Fibroblast of lung (primary cell): ENCODE measurements at regions not wholly inside any gene's neighbourhood (a gene's known extent, or its start where the extent isn't known, plus 50 kb on each side); places are given as distances from the start of the nearest gene placed in this dataset.

Source experiments
- DNase-seq, 2 donors: peaks; one replicate each; pipeline versions ENCODE4 v3.0.0 to v3.0.0-alpha.2; 2010; ENCODE audit warnings: low read depth in 2 of 2
- H2AFZ ChIP-seq: 2 replicates; pipeline ENCODE4 v1.5.1; 2012; ENCODE audit warnings: low read length, control low read depth, inconsistent platforms
- H3K27ac ChIP-seq: 2 replicates; pipeline ENCODE4 v1.5.1; 2011; ENCODE audit warnings: low read length, control low read depth; ENCODE audit not compliant: insufficient read depth
- H3K27me3 ChIP-seq: 2 replicates; pipeline ENCODE4 v1.5.1; 2011; ENCODE audit warnings: mild to moderate bottlenecking, low read length; ENCODE audit not compliant: control insufficient read depth, insufficient read depth
- H3K36me3 ChIP-seq: 2 replicates; pipeline ENCODE4 v1.5.1; 2011; ENCODE audit warnings: low read length; ENCODE audit not compliant: control insufficient read depth, insufficient read depth
- H3K4me1 ChIP-seq: 2 replicates; pipeline ENCODE4 v1.5.1; 2011; ENCODE audit warnings: low read length; ENCODE audit not compliant: control insufficient read depth, insufficient read depth; ENCODE audit errors: extremely low read depth
- H3K4me2 ChIP-seq: 2 replicates; pipeline ENCODE4 v1.5.1; 2011; ENCODE audit warnings: low read length, control low read depth; ENCODE audit not compliant: insufficient read depth; ENCODE audit errors: extremely low read depth
- H3K4me3 ChIP-seq, 4 experiments: fragments of 200-600 bp in 1 of 4; sonication (generic) in 1 of 4; replicated peaks in 1 of 4; 2 replicates each; pipeline ENCODE4 v1.5.1; 2011 to 2016; ENCODE audit warnings: low read length in 4 of 4, low read depth in 3 of 4, mild to moderate bottlenecking in 3 of 4, control low read depth in 2 of 4, inconsistent platforms in 1 of 4, mixed read lengths in 1 of 4; ENCODE audit not compliant: insufficient read depth in 1 of 4; ENCODE audit errors: control extremely low read depth in 1 of 4
- H3K79me2 ChIP-seq: 2 replicates; pipeline ENCODE4 v1.5.1; 2012; ENCODE audit warnings: mild to moderate bottlenecking, low read length, inconsistent platforms; ENCODE audit not compliant: control insufficient read depth, insufficient read depth
- H3K9ac ChIP-seq: 2 replicates; pipeline ENCODE4 v1.5.1; 2011; ENCODE audit warnings: mild to moderate bottlenecking, low read length, control low read depth; ENCODE audit not compliant: insufficient read depth
- H3K9me3 ChIP-seq: 2 replicates; pipeline ENCODE4 v1.5.1; 2012; ENCODE audit warnings: low read depth, low read length; ENCODE audit not compliant: control insufficient read depth, insufficient read depth
- H4K20me1 ChIP-seq: 2 replicates; pipeline ENCODE4 v1.5.1; 2011; ENCODE audit warnings: low read length; ENCODE audit not compliant: control insufficient read depth, insufficient read depth; ENCODE audit errors: extremely low read depth
- CTCF ChIP-seq, 2 donors: IDR thresholded peaks in 1 of 2; conservative IDR thresholded peaks in 1 of 2; 1 replicate in 1 of 2; 2 replicates in 1 of 2; pipeline ENCODE4 v1.5.1; 2011 to 2012; ENCODE audit warnings: low read length in 2 of 2, control low read depth in 1 of 2, inconsistent platforms in 1 of 2, low read depth in 1 of 2, mild to moderate bottlenecking in 1 of 2
- EZH2 ChIP-seq: IDR thresholded peaks from 2 replicates; pipeline ENCODE4 v1.5.1; 2012; ENCODE audit warnings: low read length, control low read depth, mild to moderate bottlenecking; ENCODE audit errors: missing control alignments

- H3K36me3 ChIP-seq: no peaks in the 10 kb centered on the region
- H3K9ac ChIP-seq: no peak overlapping the region
- H4K20me1 ChIP-seq: no peaks in the 10 kb centered on the region
- no peak for TF ChIP-seq CTCF (conservative IDR thresholded peaks at IDR 0.05 in 1 of 2, IDR thresholded peaks at IDR 0.05 in 1 of 2; ENCODE audit: low read depth in 1 of 2, low read length in 2 of 2)
- TF ChIP-seq EZH2: no peak
- H3K9me3 ChIP-seq: no peaks in the 10 kb centered on the region
- H3K27me3 ChIP-seq: no peaks in the 10 kb centered on the region
- H3K4me3 ChIP-seq: no peak overlapping the region
- no peak for DNase-seq
- H3K4me2 ChIP-seq: no peak overlapping the region
- no peak overlapping the region for H3K27ac ChIP-seq
- H3K79me2 ChIP-seq: no peaks in the 10 kb centered on the region
- no peak overlapping the region for H2AFZ ChIP-seq
- no peaks in the 10 kb centered on the region for H3K4me1 ChIP-seq
Measured at GRCh38 chr7:46164629-46165028, 243.6 kb upstream of the IGFBP3 start.

- no peak overlapping the region for H3K9ac ChIP-seq
- no peak overlapping the region for H3K4me2 ChIP-seq
- no peaks in the 10 kb centered on the region for H4K20me1 ChIP-seq
- no peak overlapping the region for H2AFZ ChIP-seq
- H3K27me3 ChIP-seq: no peaks in the 10 kb centered on the region
- DNase-seq: no peak
- no peaks in the 10 kb centered on the region for H3K9me3 ChIP-seq
- no peaks in the 10 kb centered on the region for H3K36me3 ChIP-seq
- no peaks in the 10 kb centered on the region for H3K4me1 ChIP-seq
- H3K79me2 ChIP-seq: no peaks in the 10 kb centered on the region
- H3K27ac ChIP-seq: no peak overlapping the region
- TF ChIP-seq CTCF (conservative IDR thresholded peaks at IDR 0.05 in 1 of 2, IDR thresholded peaks at IDR 0.05 in 1 of 2; ENCODE audit: low read depth in 1 of 2, low read length in 2 of 2) (no peak), EZH2 (no peak)
- no peak overlapping the region for H3K4me3 ChIP-seq
Measured at GRCh38 chr7:46163246-46163645, 242.2 kb upstream of the IGFBP3 start.

GRCh38 chr7:46162609-46163008, 241.5 kb upstream of the IGFBP3 start:
- Histone ChIP-seq H3K4me2 (no peak overlapping the region), H3K36me3 (no peaks in the 10 kb centered on the region), H3K4me3 (no peak overlapping the region), H3K9ac (no peak overlapping the region), H4K20me1 (no peaks in the 10 kb centered on the region), H3K27ac (no peak overlapping the region), H3K79me2 (no peaks in the 10 kb centered on the region), H3K9me3 (no peaks in the 10 kb centered on the region), H2AFZ (no peak overlapping the region), H3K4me1 (no peaks in the 10 kb centered on the region), H3K27me3 (no peaks in the 10 kb centered on the region)
- DNase-seq: peak in 1 of 2 donors; percentile 81
- TF ChIP-seq EZH2 (no peak), CTCF (conservative IDR thresholded peaks at IDR 0.05 in 1 of 2, IDR thresholded peaks at IDR 0.05 in 1 of 2; ENCODE audit: low read depth in 1 of 2, low read length in 2 of 2) (no peak)
